ENCODE measurements at regions not wholly inside any gene's neighbourhood (a gene's known extent, or its start where the extent isn't known, plus 50 kb on each side); places are given as distances from the start of the nearest gene placed in this dataset.
"Not testable (repeated sequence)": the region's sequence is repeated elsewhere in the genome, so short reads cannot be mapped to it uniquely, and the experiment has no call there.

GRCh38 chr21:13704849-13705387 lies 95.3 kb downstream of the POTED start:
- H3K9me3 ChIP-seq (ENCODE audit: control insufficient read depth, low read length); H3K27ac ChIP-seq (ENCODE audit: low read length); ATAC-seq; H3K4me1 ChIP-seq (ENCODE audit: control insufficient read depth, insufficient read depth, low read length); H3K27me3 ChIP-seq (ENCODE audit: control insufficient read depth, insufficient read depth); intact Hi-C loops (cut with DNase I); H3K4me3 ChIP-seq (ENCODE audit: low read length): not testable (repeated sequence)
- 1% methylated on average over 16 of the region's 69 CpGs for WGBS
- peak in 1 of 3 donors; percentile 13 for DNase-seq

All from right cardiac atrium (tissue), 5 donors.